SU-DHL-6 (cell line): ENCODE measurements at regions not wholly inside any gene's neighbourhood (a gene's known extent, or its start where the extent isn't known, plus 50 kb on each side); places are given as distances from the start of the nearest gene placed in this dataset.

Experiments used
- H2AFZ ChIP-seq: fragments of 200-600 bp; sonication (generic); 2 replicates; pipeline ENCODE4 v1.6.1; 2014; ENCODE audit warnings: low read depth, mild to moderate bottlenecking, moderate library complexity, mixed read lengths, antibody characterized with exemption, low read length; ENCODE audit not compliant: severe bottlenecking
- H3F3A ChIP-seq: fragments of 200-600 bp; shearing (Covaris generic); 2 replicates; pipeline ENCODE4 v1.6.0; 2016; ENCODE audit warnings: antibody characterized with exemption, mild to moderate bottlenecking; ENCODE audit not compliant: insufficient read depth
- H3K27ac ChIP-seq: fragments of 200-600 bp; sonication (generic); 2 replicates; pipeline ENCODE4 v1.5.1; 2016; ENCODE audit warnings: low read depth, mild to moderate bottlenecking, low read length, moderate library complexity, mixed read lengths
- H3K27me3 ChIP-seq: fragments of 200-600 bp; sonication (generic), shearing (Covaris generic); 2 replicates; pipeline ENCODE4 v1.6.0; 2014; ENCODE audit warnings: mild to moderate bottlenecking, low read length
- H3K36me3 ChIP-seq: fragments of 200-600 bp; sonication (generic); 2 replicates; pipeline ENCODE4 v1.6.1; 2014; ENCODE audit warnings: mild to moderate bottlenecking, low read length, mixed read lengths
- H3K4me2 ChIP-seq: fragments of 300-600, 200-600 bp; shearing (Covaris generic), sonication (generic); 2 replicates; pipeline ENCODE4 v1.6.0; 2014; ENCODE audit warnings: low read length, low read depth, mild to moderate bottlenecking; ENCODE audit not compliant: poor library complexity, severe bottlenecking
- H3K4me3 ChIP-seq: fragments of 200-600 bp; sonication (generic); 2 replicates; pipeline ENCODE4 v1.5.1; 2014; ENCODE audit warnings: antibody characterized with exemption, low read length, mild to moderate bottlenecking, mixed read lengths; ENCODE audit not compliant: insufficient read depth, poor library complexity, severe bottlenecking
- H3K79me2 ChIP-seq: fragments of 200-600 bp; sonication (generic); 2 replicates; pipeline ENCODE4 v1.6.1; 2014; ENCODE audit warnings: mild to moderate bottlenecking, low read length, moderate library complexity; ENCODE audit not compliant: insufficient read depth
- H3K9ac ChIP-seq: fragments of 200-600 bp; sonication (generic); 2 replicates; pipeline ENCODE4 v1.7.0; 2014; ENCODE audit warnings: mild to moderate bottlenecking, low read length
- H3K9me2 ChIP-seq: fragments of 200-600 bp; sonication (generic); replicated peaks from 2 replicates; pipeline ENCODE4 v1.6.1; 2014; ENCODE audit warnings: low read length; ENCODE audit not compliant: insufficient read depth
- H3K9me3 ChIP-seq: fragments of 200-600 bp; sonication (generic); 2 replicates; pipeline ENCODE4 v1.6.1; 2014; ENCODE audit warnings: low read length, mixed read lengths; ENCODE audit not compliant: insufficient read depth
- H4K20me1 ChIP-seq: fragments of 200-600 bp; sonication (generic); 2 replicates; pipeline ENCODE4 v1.6.1; 2014; ENCODE audit warnings: low read depth, mild to moderate bottlenecking, antibody characterized with exemption, low read length, moderate library complexity, mixed read lengths
- CTCF ChIP-seq: fragments of 200-600 bp; sonication (generic); IDR thresholded peaks from one replicate; pipeline ENCODE4 v1.5.1; 2017; ENCODE audit warnings: antibody characterized with exemption, mild to moderate bottlenecking, low read length, moderate library complexity; ENCODE audit not compliant: insufficient read depth, poor library complexity, severe bottlenecking
- EZH2phosphoT487 ChIP-seq: fragments of 200-600 bp; sonication (generic), shearing (Covaris generic); conservative IDR thresholded peaks from 2 replicates; pipeline ENCODE4 v1.6.1; 2018; ENCODE audit warnings: mild to moderate bottlenecking, antibody characterized with exemption, low read length, moderate library complexity, mixed read lengths

GRCh38 chr10:28798964-28799363, 121.6 kb downstream of the BAMBI start:
- H3K4me3 ChIP-seq: no peak overlapping the region
- H2AFZ ChIP-seq: no peak overlapping the region
- H3K9me3 ChIP-seq: no peaks in the 10 kb centered on the region
- H4K20me1 ChIP-seq: no peaks in the 10 kb centered on the region
- no peaks in the 10 kb centered on the region for H3K79me2 ChIP-seq
- H3F3A ChIP-seq: no peaks in the 10 kb centered on the region
- no peaks in the 10 kb centered on the region for H3K27me3 ChIP-seq
- H3K36me3 ChIP-seq: no peaks in the 10 kb centered on the region
- H3K4me2 ChIP-seq: no peak overlapping the region
- no peaks in the 10 kb centered on the region for H3K9me2 ChIP-seq
- H3K9ac ChIP-seq: no peak overlapping the region
- H3K27ac ChIP-seq: no peak overlapping the region
- no peak for TF ChIP-seq EZH2phosphoT487
- TF ChIP-seq CTCF: no peak

- H3K36me3 ChIP-seq: no peaks in the 10 kb centered on the region
- no peaks in the 10 kb centered on the region for H3K9me2 ChIP-seq
- H3K79me2 ChIP-seq: no peaks in the 10 kb centered on the region
- H3K4me3 ChIP-seq: no peak overlapping the region
- no peak overlapping the region for H2AFZ ChIP-seq
- H3K27ac ChIP-seq: no peak overlapping the region
- no peaks in the 10 kb centered on the region for H4K20me1 ChIP-seq
- TF ChIP-seq CTCF (no peak), EZH2phosphoT487 (no peak)
- H3K9ac ChIP-seq: no peak overlapping the region
- H3K27me3 ChIP-seq: no peaks in the 10 kb centered on the region
- H3F3A ChIP-seq: no peaks in the 10 kb centered on the region
- no peaks in the 10 kb centered on the region for H3K9me3 ChIP-seq
- H3K4me2 ChIP-seq: no peak overlapping the region
These were observed 122.8 kb downstream of the BAMBI start for GRCh38 chr10:28800144-28800543.

GRCh38 chr10:28801247-28801646, 123.9 kb downstream of the BAMBI start:
- H4K20me1 ChIP-seq: no peaks in the 10 kb centered on the region
- H2AFZ ChIP-seq: no peak overlapping the region
- no peak overlapping the region for H3K9ac ChIP-seq
- no peaks in the 10 kb centered on the region for H3F3A ChIP-seq
- no peaks in the 10 kb centered on the region for H3K79me2 ChIP-seq
- no peaks in the 10 kb centered on the region for H3K36me3 ChIP-seq
- H3K27ac ChIP-seq: no peak overlapping the region
- TF ChIP-seq EZH2phosphoT487: no peak
- TF ChIP-seq CTCF: no peak
- no peak overlapping the region for H3K4me3 ChIP-seq
- no peaks in the 10 kb centered on the region for H3K9me3 ChIP-seq
- H3K27me3 ChIP-seq: no peaks in the 10 kb centered on the region
- no peak overlapping the region for H3K4me2 ChIP-seq
- no peaks in the 10 kb centered on the region for H3K9me2 ChIP-seq

- no peak overlapping the region for H3K4me2 ChIP-seq
- no peaks in the 10 kb centered on the region for H3K79me2 ChIP-seq
- H3K27me3 ChIP-seq: 0 out of 2 replicates have a peak, but pooled peaks cover 2% of the 10 kb centered on the region
- no peak overlapping the region for H3K4me3 ChIP-seq
- no peaks in the 10 kb centered on the region for H3K9me2 ChIP-seq
- H3K9me3 ChIP-seq: no peaks in the 10 kb centered on the region
- H3F3A ChIP-seq: no peaks in the 10 kb centered on the region
- no peak overlapping the region for H2AFZ ChIP-seq
- no peaks in the 10 kb centered on the region for H3K36me3 ChIP-seq
- H3K27ac ChIP-seq: no peak overlapping the region
- no peak overlapping the region for H3K9ac ChIP-seq
- H4K20me1 ChIP-seq: no peaks in the 10 kb centered on the region
- TF ChIP-seq CTCF: no peak
- TF ChIP-seq EZH2phosphoT487: no peak
These were observed 124.5 kb downstream of the BAMBI start for GRCh38 chr10:28801869-28802268.
